K562 (cell line): ENCODE measurements at regions not wholly inside any gene's neighbourhood (a gene's known extent, or its start where the extent isn't known, plus 50 kb on each side); places are given as distances from the start of the nearest gene placed in this dataset.

Experiments used
- ATAC-seq: fragments of 200-7000 bp; cut with Tn5 transposase; 3 replicates; pipeline ENCODE4 v1.9.1; 2020; ENCODE audit warnings: moderate library complexity
- BruUV-seq: library from RNA; stranded (reverse); fragments of 400-500 nt; replicated peaks from 2 replicates; lab custom pipeline; 2021; lab: Mats Ljungman, UMichigan
- CTCF ChIA-PET: fragments of 300-600 bp; formaldehyde crosslinking; extraction: SDS; loops from one replicate; lab custom pipeline; 2021; ENCODE audit warnings: low intra/inter-chr PET ratio; lab: Yijun Ruan, JAX
- POLR2A ChIA-PET: fragments of 300-600, 350-650 bp; sonication (Branson Sonifier 250); formaldehyde crosslinking; extraction: SDS; loops from one replicate; lab custom pipeline; 2021; ENCODE audit warnings: antibody characterized with exemption, inconsistent platforms; lab: Yijun Ruan, JAX
- DNase-seq, 4 experiments: peaks; one replicate each; pipeline versions ENCODE4 v3.0.0 to v3.0.0-alpha.2; 2011 to 2018; ENCODE audit warnings: low spot score in 3 of 4, mixed read lengths in 3 of 4; ENCODE audit errors: extremely low read depth in 1 of 4
- FAIRE-seq: peaks from 2 replicates; lab custom pipeline; 2011; peaks lifted over from hg19 to GRCh38; lab: Jason Lieb, UNC
- H2AFZ ChIP-seq: 2 replicates; pipeline ENCODE4 v1.6.0; 2011; ENCODE audit warnings: low read depth, low read length, control low read depth, inconsistent platforms
- H3K27ac ChIP-seq: fragments of 200-600 bp; 3 replicates; pipeline ENCODE4 v1.8.0; 2011; ENCODE audit warnings: low read depth, mild to moderate bottlenecking, control low read depth, inconsistent platforms, low read length, moderate library complexity, mixed read lengths; ENCODE audit errors: extremely low read depth
- H3K27me3 ChIP-seq, 2 experiments: fragments of 300-600 bp in 1 of 2; 2 replicates in 1 of 2; 3 replicates in 1 of 2; pipeline versions ENCODE4 v1.6.0 to v1.8.0; 2011; ENCODE audit warnings: inconsistent platforms in 2 of 2, low read length in 2 of 2, mild to moderate bottlenecking in 1 of 2, mixed read lengths in 1 of 2, moderate library complexity in 1 of 2; ENCODE audit not compliant: control insufficient read depth in 2 of 2, insufficient read depth in 2 of 2
- H3K36me3 ChIP-seq: fragments of 300-600 bp; 3 replicates; pipeline ENCODE4 v1.8.0; 2011; ENCODE audit warnings: mild to moderate bottlenecking, low read length, inconsistent platforms; ENCODE audit not compliant: control insufficient read depth, insufficient read depth
- H3K4me1 ChIP-seq, 2 experiments: fragments of 200-600 bp in 1 of 2; replicated peaks in 1 of 2; 2 replicates in 1 of 2; 3 replicates in 1 of 2; pipeline versions ENCODE4 v1.5.1 to v1.8.0; 2011; ENCODE audit warnings: inconsistent platforms in 2 of 2, low read length in 2 of 2, mild to moderate bottlenecking in 1 of 2, mixed read lengths in 1 of 2, moderate library complexity in 1 of 2; ENCODE audit not compliant: control insufficient read depth in 2 of 2, insufficient read depth in 2 of 2
- H3K4me2 ChIP-seq: 2 replicates; pipeline ENCODE4 v1.6.1; 2011; ENCODE audit warnings: low read length, control low read depth, inconsistent platforms, mixed read lengths; ENCODE audit not compliant: insufficient read depth
- H3K4me3 ChIP-seq: fragments of 200-600 bp; sonication (generic), shearing (Covaris generic); 2 replicates; pipeline ENCODE4 v1.5.1; 2016; ENCODE audit warnings: control low read depth, inconsistent platforms
- H3K79me2 ChIP-seq: fragments of 200-600 bp; 3 replicates; pipeline ENCODE4 v1.8.0; 2011; ENCODE audit warnings: low read length, inconsistent platforms; ENCODE audit not compliant: control insufficient read depth, insufficient read depth
- H3K9ac ChIP-seq, 2 experiments: 2 replicates each; pipeline versions ENCODE4 v1.6.0 to v1.6.1; 2011; ENCODE audit warnings: low read depth in 2 of 2, low read length in 2 of 2, control low read depth in 1 of 2, inconsistent platforms in 1 of 2, mild to moderate bottlenecking in 1 of 2, mixed read lengths in 1 of 2; ENCODE audit not compliant: insufficient read depth in 1 of 2
- H3K9me1 ChIP-seq: one replicate; pipeline ENCODE4 v1.6.0; 2011; ENCODE audit warnings: inconsistent platforms, mild to moderate bottlenecking, low read length, moderate library complexity; ENCODE audit not compliant: control insufficient read depth, insufficient read depth
- H3K9me3 ChIP-seq: replicated peaks from 2 replicates; pipeline ENCODE4 v1.5.1; 2011; ENCODE audit warnings: low read depth, low read length, inconsistent platforms; ENCODE audit not compliant: control insufficient read depth, insufficient read depth
- H4K20me1 ChIP-seq: replicated peaks from 2 replicates; pipeline ENCODE4 v1.6.1; 2011; ENCODE audit warnings: low read length, inconsistent platforms, mixed read lengths; ENCODE audit not compliant: control insufficient read depth, insufficient read depth
- ARHGAP35 ChIP-seq: fragments of 450-650 bp; IDR thresholded peaks from 2 replicates; pipeline ENCODE4 v1.6.1; 2018; ENCODE audit not compliant: partially characterized antibody
- CCAR2 ChIP-seq: fragments of 200-400 bp; formaldehyde crosslinking; IDR thresholded peaks from 2 replicates; pipeline ENCODE4 v1.6.1; 2017; ENCODE audit warnings: mild to moderate bottlenecking, low read depth, low read length
- ELF2 ChIP-seq: fragments of 250-450 bp; sonication (Bioruptor Pico); IDR thresholded peaks from 2 replicates; pipeline ENCODE4 v1.5.0; 2021; ENCODE audit warnings: mild to moderate bottlenecking
- MYBL2 ChIP-seq, 2 experiments: fragments of 450-650 bp in 1 of 2; sonication (generic) in 1 of 2; formaldehyde crosslinking in 1 of 2; IDR thresholded peaks; 2 replicates each; pipeline versions ENCODE4 v1.6.1 to v1.8.1; 2017 to 2022; ENCODE audit warnings: borderline replicate concordance in 1 of 2, inconsistent platforms in 1 of 2, low read depth in 1 of 2, mild to moderate bottlenecking in 1 of 2, missing genetic modification reagents in 1 of 2, moderate library complexity in 1 of 2
- NR1H2 ChIP-seq: sonication (generic); formaldehyde crosslinking; IDR thresholded peaks from 2 replicates; pipeline ENCODE4 v1.4.0; 2020; ENCODE audit warnings: mild to moderate bottlenecking, missing genetic modification reagents
- SNRNP70 ChIP-seq: fragments of 200-400 bp; formaldehyde crosslinking; optimal IDR thresholded peaks from 2 replicates; pipeline ENCODE3; 2017; ENCODE audit warnings: low read depth, low read length
- TCF7L2 ChIP-seq: fragments of 150-350 bp; IDR thresholded peaks from 2 replicates; pipeline ENCODE4 v1.6.1; 2016; ENCODE audit warnings: low read depth, mild to moderate bottlenecking, low read length, moderate library complexity
- ZFX ChIP-seq: sonication (generic); formaldehyde crosslinking; IDR thresholded peaks from 2 replicates; pipeline ENCODE4 v1.8.0; 2022; ENCODE audit warnings: mild to moderate bottlenecking, missing genetic modification reagents, moderate library complexity
- ZNF785 ChIP-seq: fragments of 250-450 bp; sonication (Bioruptor Pico); IDR thresholded peaks from 2 replicates; pipeline ENCODE4 v1.4.0; 2020; ENCODE audit warnings: mild to moderate bottlenecking
- WGBS: fragments of 100-300 bp; shearing (Covaris generic); methylation state at CpG from one replicate; pipeline ENCODE4 v1.1.6; 2016; ENCODE audit warnings: low coverage, mixed read lengths; ENCODE audit not compliant: insufficient coverage; ENCODE audit errors: missing lambda C conversion rate; 5-methylcytosine and 5-hydroxymethylcytosine counted together
- in situ Hi-C: fragments of 300-500 bp; cut with MboI; formaldehyde crosslinking; loops from 4 replicates; pipeline ENCODE4 v1.15.0; 2018; ENCODE audit warnings: inconsistent platforms, mixed read lengths
- intact Hi-C: fragments of 100-400 bp; cut with micrococcal nuclease; formaldehyde crosslinking; loops from 2 replicates; pipeline ENCODE4 v1.14.2; 2022
- TF ChIP-seq, protein P1 (sequence below): fragments of 450-650 bp; IDR thresholded peaks from 2 replicates; pipeline ENCODE4 v1.6.1; 2016
- TF ChIP-seq, protein P2 (sequence below): fragments of 450-650 bp; IDR thresholded peaks from 2 replicates; pipeline ENCODE4 v1.7.0; 2016; ENCODE audit warnings: borderline replicate concordance
- TF ChIP-seq, protein P3 (sequence below): fragments of 250-450 bp; sonication (Bioruptor Pico); IDR thresholded peaks from 2 replicates; pipeline ENCODE4 v1.8.0; 2021; ENCODE audit warnings: moderate library complexity, mild to moderate bottlenecking, inconsistent platforms
- TF ChIP-seq, protein P4 (sequence below): fragments of 250-450 bp; sonication (Bioruptor Pico); IDR thresholded peaks from 2 replicates; pipeline ENCODE4 v1.8.0; 2022; ENCODE audit warnings: inconsistent platforms
- TF ChIP-seq, protein P5 (sequence below): sonication (generic); formaldehyde crosslinking; IDR thresholded peaks from 2 replicates; pipeline ENCODE4 v1.8.0; 2022; ENCODE audit warnings: missing genetic modification reagents, mild to moderate bottlenecking, borderline replicate concordance

DNA sequence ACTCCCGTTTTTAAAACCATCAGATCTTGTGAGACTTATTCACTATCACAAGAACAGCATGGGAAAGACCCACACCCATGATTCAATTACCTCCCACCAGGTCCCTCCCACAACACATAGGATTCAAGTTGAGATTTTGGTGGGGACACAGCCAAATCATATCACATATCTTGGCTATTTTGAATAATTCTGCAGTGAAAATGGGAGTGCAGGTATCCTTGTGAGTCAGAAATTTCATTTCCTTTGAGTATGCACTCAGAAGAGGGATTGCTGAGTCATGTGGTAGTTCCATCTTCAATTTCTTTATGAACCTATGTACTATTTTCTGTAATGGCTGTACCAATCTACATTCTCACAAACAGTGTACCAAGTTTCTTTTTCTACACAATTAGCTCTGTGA lies 125.8 kb downstream of the ANKRD7 start:
- H2AFZ ChIP-seq: no peak overlapping the region
- BruUV-seq: no TSS peak
- 0 out of 2 replicates have a peak, but pooled peaks cover 3% of the 10 kb centered on the region for H3K9me3 ChIP-seq
- no peaks in the 10 kb centered on the region for H3K4me1 ChIP-seq
- H3K4me2 ChIP-seq: no peak overlapping the region
- H3K9ac ChIP-seq: no peak overlapping the region
- intact Hi-C loops (no loop called here), in situ Hi-C loops (no loop called here)
- ATAC-seq: no peak
- no peaks in the 10 kb centered on the region for H3K36me3 ChIP-seq
- no peak for DNase-seq
- H3K79me2 ChIP-seq: no peaks in the 10 kb centered on the region
- H3K27me3 ChIP-seq: no peaks in the 10 kb centered on the region
- H4K20me1 ChIP-seq: no peaks in the 10 kb centered on the region
- 0% methylated on average over 1 of the region's 1 CpG for WGBS
- H3K27ac ChIP-seq: no peak overlapping the region
- no peak for FAIRE-seq
- POLR2A ChIA-PET: no interaction called here
- CTCF ChIA-PET: no interaction called here
- H3K9me1 ChIP-seq: no peaks in the 10 kb centered on the region
- no peak overlapping the region for H3K4me3 ChIP-seq
- no peak for TF ChIP-seq SNRNP70
- TF ChIP-seq MYBL2 (IDR thresholded peaks at IDR 0.05; ENCODE audit: low read depth): no peak
- TF ChIP-seq MYBL2 (CRISPR knock-in tag; IDR thresholded peaks at IDR 0.05; ENCODE audit: borderline replicate concordance): no peak
- TF ChIP-seq, protein P1, sequence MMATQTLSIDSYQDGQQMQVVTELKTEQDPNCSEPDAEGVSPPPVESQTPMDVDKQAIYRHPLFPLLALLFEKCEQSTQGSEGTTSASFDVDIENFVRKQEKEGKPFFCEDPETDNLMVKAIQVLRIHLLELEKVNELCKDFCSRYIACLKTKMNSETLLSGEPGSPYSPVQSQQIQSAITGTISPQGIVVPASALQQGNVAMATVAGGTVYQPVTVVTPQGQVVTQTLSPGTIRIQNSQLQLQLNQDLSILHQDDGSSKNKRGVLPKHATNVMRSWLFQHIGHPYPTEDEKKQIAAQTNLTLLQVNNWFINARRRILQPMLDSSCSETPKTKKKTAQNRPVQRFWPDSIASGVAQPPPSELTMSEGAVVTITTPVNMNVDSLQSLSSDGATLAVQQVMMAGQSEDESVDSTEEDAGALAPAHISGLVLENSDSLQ: no peak
- TF ChIP-seq, protein P2, sequence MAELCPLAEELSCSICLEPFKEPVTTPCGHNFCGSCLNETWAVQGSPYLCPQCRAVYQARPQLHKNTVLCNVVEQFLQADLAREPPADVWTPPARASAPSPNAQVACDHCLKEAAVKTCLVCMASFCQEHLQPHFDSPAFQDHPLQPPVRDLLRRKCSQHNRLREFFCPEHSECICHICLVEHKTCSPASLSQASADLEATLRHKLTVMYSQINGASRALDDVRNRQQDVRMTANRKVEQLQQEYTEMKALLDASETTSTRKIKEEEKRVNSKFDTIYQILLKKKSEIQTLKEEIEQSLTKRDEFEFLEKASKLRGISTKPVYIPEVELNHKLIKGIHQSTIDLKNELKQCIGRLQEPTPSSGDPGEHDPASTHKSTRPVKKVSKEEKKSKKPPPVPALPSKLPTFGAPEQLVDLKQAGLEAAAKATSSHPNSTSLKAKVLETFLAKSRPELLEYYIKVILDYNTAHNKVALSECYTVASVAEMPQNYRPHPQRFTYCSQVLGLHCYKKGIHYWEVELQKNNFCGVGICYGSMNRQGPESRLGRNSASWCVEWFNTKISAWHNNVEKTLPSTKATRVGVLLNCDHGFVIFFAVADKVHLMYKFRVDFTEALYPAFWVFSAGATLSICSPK: no peak
- TF ChIP-seq, protein P3, sequence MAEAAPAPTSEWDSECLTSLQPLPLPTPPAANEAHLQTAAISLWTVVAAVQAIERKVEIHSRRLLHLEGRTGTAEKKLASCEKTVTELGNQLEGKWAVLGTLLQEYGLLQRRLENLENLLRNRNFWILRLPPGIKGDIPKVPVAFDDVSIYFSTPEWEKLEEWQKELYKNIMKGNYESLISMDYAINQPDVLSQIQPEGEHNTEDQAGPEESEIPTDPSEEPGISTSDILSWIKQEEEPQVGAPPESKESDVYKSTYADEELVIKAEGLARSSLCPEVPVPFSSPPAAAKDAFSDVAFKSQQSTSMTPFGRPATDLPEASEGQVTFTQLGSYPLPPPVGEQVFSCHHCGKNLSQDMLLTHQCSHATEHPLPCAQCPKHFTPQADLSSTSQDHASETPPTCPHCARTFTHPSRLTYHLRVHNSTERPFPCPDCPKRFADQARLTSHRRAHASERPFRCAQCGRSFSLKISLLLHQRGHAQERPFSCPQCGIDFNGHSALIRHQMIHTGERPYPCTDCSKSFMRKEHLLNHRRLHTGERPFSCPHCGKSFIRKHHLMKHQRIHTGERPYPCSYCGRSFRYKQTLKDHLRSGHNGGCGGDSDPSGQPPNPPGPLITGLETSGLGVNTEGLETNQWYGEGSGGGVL (CRISPR knock-in tag): no peak
- TF ChIP-seq ELF2 (CRISPR knock-in tag): no peak
- no peak for TF ChIP-seq TCF7L2
- TF ChIP-seq, protein P4, sequence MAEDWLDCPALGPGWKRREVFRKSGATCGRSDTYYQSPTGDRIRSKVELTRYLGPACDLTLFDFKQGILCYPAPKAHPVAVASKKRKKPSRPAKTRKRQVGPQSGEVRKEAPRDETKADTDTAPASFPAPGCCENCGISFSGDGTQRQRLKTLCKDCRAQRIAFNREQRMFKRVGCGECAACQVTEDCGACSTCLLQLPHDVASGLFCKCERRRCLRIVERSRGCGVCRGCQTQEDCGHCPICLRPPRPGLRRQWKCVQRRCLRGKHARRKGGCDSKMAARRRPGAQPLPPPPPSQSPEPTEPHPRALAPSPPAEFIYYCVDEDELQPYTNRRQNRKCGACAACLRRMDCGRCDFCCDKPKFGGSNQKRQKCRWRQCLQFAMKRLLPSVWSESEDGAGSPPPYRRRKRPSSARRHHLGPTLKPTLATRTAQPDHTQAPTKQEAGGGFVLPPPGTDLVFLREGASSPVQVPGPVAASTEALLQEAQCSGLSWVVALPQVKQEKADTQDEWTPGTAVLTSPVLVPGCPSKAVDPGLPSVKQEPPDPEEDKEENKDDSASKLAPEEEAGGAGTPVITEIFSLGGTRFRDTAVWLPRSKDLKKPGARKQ: no peak
- TF ChIP-seq ZFX (CRISPR knock-in tag): no peak
- TF ChIP-seq, protein P5, sequence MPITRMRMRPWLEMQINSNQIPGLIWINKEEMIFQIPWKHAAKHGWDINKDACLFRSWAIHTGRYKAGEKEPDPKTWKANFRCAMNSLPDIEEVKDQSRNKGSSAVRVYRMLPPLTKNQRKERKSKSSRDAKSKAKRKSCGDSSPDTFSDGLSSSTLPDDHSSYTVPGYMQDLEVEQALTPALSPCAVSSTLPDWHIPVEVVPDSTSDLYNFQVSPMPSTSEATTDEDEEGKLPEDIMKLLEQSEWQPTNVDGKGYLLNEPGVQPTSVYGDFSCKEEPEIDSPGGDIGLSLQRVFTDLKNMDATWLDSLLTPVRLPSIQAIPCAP (CRISPR knock-in tag): no peak
- no peak for TF ChIP-seq NR1H2 (CRISPR knock-in tag)
- no peak for TF ChIP-seq ZNF785
- no peak for TF ChIP-seq CCAR2
- TF ChIP-seq ARHGAP35: no peak
